Endothelial cell of umbilical vein (primary cell): ENCODE measurements at regions not wholly inside any gene's neighbourhood (a gene's known extent, or its start where the extent isn't known, plus 50 kb on each side); places are given as distances from the start of the nearest gene placed in this dataset.

Experiments used
- BruUV-seq: library from RNA; stranded (reverse); fragments of 400-500 nt; replicated peaks from 2 replicates; lab custom pipeline; 2021; lab: Mats Ljungman, UMichigan
- CTCF ChIA-PET: fragments of 300-600, 350-600 bp; sonication (Branson Sonifier 250); formaldehyde crosslinking; loops from one replicate; lab custom pipeline; 2021; ENCODE audit warnings: antibody characterized with exemption, inconsistent platforms; lab: Charles Lee
- POLR2A ChIA-PET: fragments of 300-600, 350-600 bp; sonication (Branson Sonifier 250); formaldehyde crosslinking; loops from one replicate; lab custom pipeline; 2021; ENCODE audit warnings: antibody characterized with exemption, inconsistent platforms; lab: Charles Lee
- DNase-seq: peaks from one replicate; pipeline ENCODE4 v3.0.0-alpha.2; 2011; ENCODE audit warnings: low read depth, low spot score
- FAIRE-seq: peaks from 2 replicates; lab custom pipeline; 2011; peaks lifted over from hg19 to GRCh38; lab: Jason Lieb, UNC
- H2AFZ ChIP-seq: 2 replicates; pipeline ENCODE4 v1.6.0; 2012; ENCODE audit warnings: low read depth, low read length, control low read depth, inconsistent platforms
- H3K27ac ChIP-seq: 2 replicates; pipeline ENCODE4 v1.5.1; 2011; ENCODE audit warnings: low read depth, mild to moderate bottlenecking, control low read depth, low read length, moderate library complexity; ENCODE audit not compliant: insufficient read depth
- H3K27me3 ChIP-seq, 2 experiments: 2 replicates each; pipeline versions ENCODE4 v1.6.0 to v1.6.1; 2011; ENCODE audit warnings: low read length in 2 of 2, mixed read lengths in 1 of 2; ENCODE audit not compliant: control insufficient read depth in 2 of 2, insufficient read depth in 2 of 2
- H3K36me3 ChIP-seq, 2 experiments: 2 replicates in 1 of 2; 3 replicates in 1 of 2; pipeline ENCODE4 v1.5.1; 2011; ENCODE audit warnings: low read length in 2 of 2, mild to moderate bottlenecking in 1 of 2, moderate library complexity in 1 of 2; ENCODE audit not compliant: control insufficient read depth in 2 of 2, insufficient read depth in 2 of 2; ENCODE audit errors: extremely low read depth in 1 of 2
- H3K4me1 ChIP-seq: 3 replicates; pipeline ENCODE4 v1.5.1; 2011; ENCODE audit warnings: mild to moderate bottlenecking, low read length; ENCODE audit not compliant: control insufficient read depth, insufficient read depth; ENCODE audit errors: extremely low read depth
- H3K4me2 ChIP-seq: 2 replicates; pipeline ENCODE4 v1.6.1; 2011; ENCODE audit warnings: low read length, control low read depth, mixed read lengths; ENCODE audit not compliant: insufficient read depth
- H3K4me3 ChIP-seq, 3 experiments: fragments of 200-600 bp in 1 of 3; sonication (generic), shearing (Covaris generic) in 1 of 3; replicated peaks in 1 of 3; 2 replicates each; pipeline ENCODE4 v1.5.1; 2011 to 2016; ENCODE audit warnings: control low read depth in 3 of 3, low read length in 3 of 3, mild to moderate bottlenecking in 2 of 3, inconsistent platforms in 1 of 3, low read depth in 1 of 3, moderate library complexity in 1 of 3; ENCODE audit not compliant: insufficient read depth in 1 of 3
- H3K79me2 ChIP-seq: 2 replicates; pipeline ENCODE4 v1.6.0; 2012; ENCODE audit warnings: low read length, inconsistent platforms; ENCODE audit not compliant: control insufficient read depth, insufficient read depth
- H3K9ac ChIP-seq: replicated peaks from 2 replicates; pipeline ENCODE3; 2011; ENCODE audit warnings: low read length, control low read depth; ENCODE audit not compliant: insufficient read depth; ENCODE audit errors: extremely low read depth
- H3K9me1 ChIP-seq: replicated peaks from 3 replicates; pipeline ENCODE4 v1.6.0; 2011; ENCODE audit warnings: mild to moderate bottlenecking, low read length; ENCODE audit not compliant: control insufficient read depth, insufficient read depth; ENCODE audit errors: extremely low read depth
- H3K9me3 ChIP-seq: replicated peaks from 2 replicates; pipeline ENCODE4 v1.5.1; 2012; ENCODE audit warnings: low read length, inconsistent platforms; ENCODE audit not compliant: control insufficient read depth, insufficient read depth
- H4K20me1 ChIP-seq: replicated peaks from 2 replicates; pipeline ENCODE3; 2011; ENCODE audit warnings: mild to moderate bottlenecking, low read length; ENCODE audit not compliant: control insufficient read depth, insufficient read depth; ENCODE audit errors: extremely low read depth
- CTCF ChIP-seq, 2 donors: IDR thresholded peaks; 1 replicate in 1 of 2; 2 replicates in 1 of 2; pipeline ENCODE4 v1.5.1; 2011; ENCODE audit warnings: low read length in 2 of 2, mild to moderate bottlenecking in 2 of 2, moderate library complexity in 2 of 2, control low read depth in 1 of 2, inconsistent platforms in 1 of 2, low read depth in 1 of 2; ENCODE audit not compliant: insufficient read depth in 1 of 2; ENCODE audit errors: extremely low read depth in 1 of 2
- EZH2 ChIP-seq: IDR thresholded peaks from 2 replicates; pipeline ENCODE4 v1.6.1; 2012; ENCODE audit warnings: borderline replicate concordance, low read depth, mild to moderate bottlenecking, moderate library complexity, low read length, inconsistent platforms; ENCODE audit not compliant: severe bottlenecking
- FOS ChIP-seq: IDR thresholded peaks from 2 replicates; pipeline ENCODE4 v1.6.1; 2011; ENCODE audit warnings: mild to moderate bottlenecking, low read length, moderate library complexity, borderline replicate concordance; ENCODE audit not compliant: insufficient read depth
- GATA2 ChIP-seq: IDR thresholded peaks from 2 replicates; pipeline ENCODE4 v1.7.0; 2011; ENCODE audit warnings: low read depth, mild to moderate bottlenecking, moderate library complexity, mixed read lengths, low read length; ENCODE audit not compliant: insufficient read length, insufficient read depth
- JUN ChIP-seq: IDR thresholded peaks from 2 replicates; pipeline ENCODE4 v1.6.1; 2011; ENCODE audit warnings: borderline replicate concordance, low read depth; ENCODE audit not compliant: insufficient read length, insufficient read depth
- MAX ChIP-seq: IDR thresholded peaks from 2 replicates; pipeline ENCODE4 v1.6.1; 2011; ENCODE audit not compliant: insufficient read depth, insufficient read length
- MYC ChIP-seq: IDR thresholded peaks from one replicate; pipeline ENCODE4 v1.6.1; 2011; ENCODE audit warnings: mild to moderate bottlenecking, low read depth, low read length
- POLR2A ChIP-seq: IDR thresholded peaks from 2 replicates; pipeline ENCODE4 v1.6.1; 2012; ENCODE audit warnings: low read depth, mild to moderate bottlenecking, control low read depth, low read length
- POLR2AphosphoS5 ChIP-seq: IDR thresholded peaks from 2 replicates; pipeline ENCODE4 v1.6.1; 2012; ENCODE audit warnings: low read depth, mild to moderate bottlenecking, control low read depth, low read length, moderate library complexity; ENCODE audit not compliant: insufficient read depth
- dilution Hi-C: fragments of 300-500 bp; cut with MboI; formaldehyde crosslinking; loops from one replicate; pipeline ENCODE4 v1.15.0; 2019; ENCODE audit warnings: low sequenced_read_pairs; ENCODE audit not compliant: extremely low pct_ligation_motif_present
- intact Hi-C: fragments of 100-400 bp; cut with micrococcal nuclease; formaldehyde crosslinking; loops from one replicate; pipeline ENCODE4 v1.10.0; 2022

- Histone ChIP-seq H3K9me3 (no peaks in the 10 kb centered on the region), H3K9ac (no peak overlapping the region), H3K4me1 (peaks cover 7% of the 10 kb centered on the region), H3K4me3 (no peak overlapping the region), H3K4me2 (no peak overlapping the region), H3K27me3 (peaks cover 8 to 12% of the 10 kb centered on the region in 2 experiments), H3K79me2 (no peaks in the 10 kb centered on the region), H3K9me1 (no peaks in the 10 kb centered on the region), H3K27ac (no peak overlapping the region), H2AFZ (no peak overlapping the region), H3K36me3 (no peaks in the 10 kb centered on the region), H4K20me1 (no peaks in the 10 kb centered on the region)
- DNase-seq (no peak), FAIRE-seq (no peak)
- BruUV-seq, result no TSS peak
- dilution Hi-C loops, result no loop called here
- intact Hi-C loops, result no loop called here
- POLR2A ChIA-PET, result no interaction called here
- TF ChIP-seq FOS (no peak), GATA2 (no peak), MYC (no peak), CTCF (IDR thresholded peaks at IDR 0.05; ENCODE audit: extremely low read depth in 1 of 2, insufficient read depth in 1 of 2, low read depth in 1 of 2, low read length in 2 of 2) (no peak), EZH2 (no peak), MAX (no peak), JUN (no peak), POLR2AphosphoS5 (no peak), POLR2A (no peak)
- CTCF ChIA-PET, result no interaction called here
Observed at GRCh38 chr15:88741046-88741445, 62.2 kb upstream of the ACAN start.
